Endothelial cell of umbilical vein (primary cell): ENCODE measurements at regions not wholly inside any gene's neighbourhood (a gene's known extent, or its start where the extent isn't known, plus 50 kb on each side); places are given as distances from the start of the nearest gene placed in this dataset.

ENCODE experiments used
- BruUV-seq: library from RNA; stranded (reverse); fragments of 400-500 nt; replicated peaks from 2 replicates; lab custom pipeline; 2021; lab: Mats Ljungman, UMichigan
- CTCF ChIA-PET: fragments of 300-600, 350-600 bp; sonication (Branson Sonifier 250); formaldehyde crosslinking; loops from one replicate; lab custom pipeline; 2021; ENCODE audit warnings: antibody characterized with exemption, inconsistent platforms; lab: Charles Lee
- POLR2A ChIA-PET: fragments of 300-600, 350-600 bp; sonication (Branson Sonifier 250); formaldehyde crosslinking; loops from one replicate; lab custom pipeline; 2021; ENCODE audit warnings: antibody characterized with exemption, inconsistent platforms; lab: Charles Lee
- DNase-seq: peaks from one replicate; pipeline ENCODE4 v3.0.0-alpha.2; 2011; ENCODE audit warnings: low read depth, low spot score
- FAIRE-seq: peaks from 2 replicates; lab custom pipeline; 2011; peaks lifted over from hg19 to GRCh38; lab: Jason Lieb, UNC
- H2AFZ ChIP-seq: 2 replicates; pipeline ENCODE4 v1.6.0; 2012; ENCODE audit warnings: low read depth, low read length, control low read depth, inconsistent platforms
- H3K27ac ChIP-seq: 2 replicates; pipeline ENCODE4 v1.5.1; 2011; ENCODE audit warnings: low read depth, mild to moderate bottlenecking, control low read depth, low read length, moderate library complexity; ENCODE audit not compliant: insufficient read depth
- H3K27me3 ChIP-seq, 2 experiments: 2 replicates each; pipeline versions ENCODE4 v1.6.0 to v1.6.1; 2011; ENCODE audit warnings: low read length in 2 of 2, mixed read lengths in 1 of 2; ENCODE audit not compliant: control insufficient read depth in 2 of 2, insufficient read depth in 2 of 2
- H3K36me3 ChIP-seq, 2 experiments: 2 replicates in 1 of 2; 3 replicates in 1 of 2; pipeline ENCODE4 v1.5.1; 2011; ENCODE audit warnings: low read length in 2 of 2, mild to moderate bottlenecking in 1 of 2, moderate library complexity in 1 of 2; ENCODE audit not compliant: control insufficient read depth in 2 of 2, insufficient read depth in 2 of 2; ENCODE audit errors: extremely low read depth in 1 of 2
- H3K4me1 ChIP-seq: 3 replicates; pipeline ENCODE4 v1.5.1; 2011; ENCODE audit warnings: mild to moderate bottlenecking, low read length; ENCODE audit not compliant: control insufficient read depth, insufficient read depth; ENCODE audit errors: extremely low read depth
- H3K4me2 ChIP-seq: 2 replicates; pipeline ENCODE4 v1.6.1; 2011; ENCODE audit warnings: low read length, control low read depth, mixed read lengths; ENCODE audit not compliant: insufficient read depth
- H3K4me3 ChIP-seq, 3 experiments: fragments of 200-600 bp in 1 of 3; sonication (generic), shearing (Covaris generic) in 1 of 3; replicated peaks in 1 of 3; 2 replicates each; pipeline ENCODE4 v1.5.1; 2011 to 2016; ENCODE audit warnings: control low read depth in 3 of 3, low read length in 3 of 3, mild to moderate bottlenecking in 2 of 3, inconsistent platforms in 1 of 3, low read depth in 1 of 3, moderate library complexity in 1 of 3; ENCODE audit not compliant: insufficient read depth in 1 of 3
- H3K79me2 ChIP-seq: 2 replicates; pipeline ENCODE4 v1.6.0; 2012; ENCODE audit warnings: low read length, inconsistent platforms; ENCODE audit not compliant: control insufficient read depth, insufficient read depth
- H3K9ac ChIP-seq: replicated peaks from 2 replicates; pipeline ENCODE3; 2011; ENCODE audit warnings: low read length, control low read depth; ENCODE audit not compliant: insufficient read depth; ENCODE audit errors: extremely low read depth
- H3K9me1 ChIP-seq: replicated peaks from 3 replicates; pipeline ENCODE4 v1.6.0; 2011; ENCODE audit warnings: mild to moderate bottlenecking, low read length; ENCODE audit not compliant: control insufficient read depth, insufficient read depth; ENCODE audit errors: extremely low read depth
- H3K9me3 ChIP-seq: replicated peaks from 2 replicates; pipeline ENCODE4 v1.5.1; 2012; ENCODE audit warnings: low read length, inconsistent platforms; ENCODE audit not compliant: control insufficient read depth, insufficient read depth
- H4K20me1 ChIP-seq: replicated peaks from 2 replicates; pipeline ENCODE3; 2011; ENCODE audit warnings: mild to moderate bottlenecking, low read length; ENCODE audit not compliant: control insufficient read depth, insufficient read depth; ENCODE audit errors: extremely low read depth
- CTCF ChIP-seq, 2 donors: IDR thresholded peaks; 1 replicate in 1 of 2; 2 replicates in 1 of 2; pipeline ENCODE4 v1.5.1; 2011; ENCODE audit warnings: low read length in 2 of 2, mild to moderate bottlenecking in 2 of 2, moderate library complexity in 2 of 2, control low read depth in 1 of 2, inconsistent platforms in 1 of 2, low read depth in 1 of 2; ENCODE audit not compliant: insufficient read depth in 1 of 2; ENCODE audit errors: extremely low read depth in 1 of 2
- EZH2 ChIP-seq: IDR thresholded peaks from 2 replicates; pipeline ENCODE4 v1.6.1; 2012; ENCODE audit warnings: borderline replicate concordance, low read depth, mild to moderate bottlenecking, moderate library complexity, low read length, inconsistent platforms; ENCODE audit not compliant: severe bottlenecking
- FOS ChIP-seq: IDR thresholded peaks from 2 replicates; pipeline ENCODE4 v1.6.1; 2011; ENCODE audit warnings: mild to moderate bottlenecking, low read length, moderate library complexity, borderline replicate concordance; ENCODE audit not compliant: insufficient read depth
- GATA2 ChIP-seq: IDR thresholded peaks from 2 replicates; pipeline ENCODE4 v1.7.0; 2011; ENCODE audit warnings: low read depth, mild to moderate bottlenecking, moderate library complexity, mixed read lengths, low read length; ENCODE audit not compliant: insufficient read length, insufficient read depth
- JUN ChIP-seq: IDR thresholded peaks from 2 replicates; pipeline ENCODE4 v1.6.1; 2011; ENCODE audit warnings: borderline replicate concordance, low read depth; ENCODE audit not compliant: insufficient read length, insufficient read depth
- MAX ChIP-seq: IDR thresholded peaks from 2 replicates; pipeline ENCODE4 v1.6.1; 2011; ENCODE audit not compliant: insufficient read depth, insufficient read length
- MYC ChIP-seq: IDR thresholded peaks from one replicate; pipeline ENCODE4 v1.6.1; 2011; ENCODE audit warnings: mild to moderate bottlenecking, low read depth, low read length
- POLR2A ChIP-seq: IDR thresholded peaks from 2 replicates; pipeline ENCODE4 v1.6.1; 2012; ENCODE audit warnings: low read depth, mild to moderate bottlenecking, control low read depth, low read length
- POLR2AphosphoS5 ChIP-seq: IDR thresholded peaks from 2 replicates; pipeline ENCODE4 v1.6.1; 2012; ENCODE audit warnings: low read depth, mild to moderate bottlenecking, control low read depth, low read length, moderate library complexity; ENCODE audit not compliant: insufficient read depth
- dilution Hi-C: fragments of 300-500 bp; cut with MboI; formaldehyde crosslinking; loops from one replicate; pipeline ENCODE4 v1.15.0; 2019; ENCODE audit warnings: low sequenced_read_pairs; ENCODE audit not compliant: extremely low pct_ligation_motif_present
- intact Hi-C: fragments of 100-400 bp; cut with micrococcal nuclease; formaldehyde crosslinking; loops from one replicate; pipeline ENCODE4 v1.10.0; 2022

DNA sequence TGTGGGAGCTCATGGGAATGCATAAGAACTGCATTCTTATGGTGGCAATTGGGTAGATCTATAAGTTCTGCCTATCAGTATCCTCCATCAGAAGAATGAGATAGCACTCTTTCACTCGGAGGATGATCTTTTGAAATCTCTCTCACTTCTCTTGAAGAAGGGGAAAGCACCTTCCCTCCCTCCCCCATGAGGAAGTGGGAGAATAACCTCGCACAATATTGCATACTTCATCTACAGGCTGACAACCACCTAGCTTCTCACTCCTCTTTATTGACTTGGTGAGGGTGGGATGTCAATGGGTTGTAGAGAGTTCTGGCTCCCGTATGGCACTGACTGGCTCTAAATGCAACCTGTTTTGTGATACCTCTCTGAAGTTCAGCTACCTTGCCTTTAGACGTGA lies 146.7 kb upstream of the SPOCK3 start:
- no peak for FAIRE-seq
- H3K4me2 ChIP-seq: no peak overlapping the region
- H3K36me3 ChIP-seq: no peaks in the 10 kb centered on the region
- H3K27ac ChIP-seq: no peak overlapping the region
- no peak for DNase-seq
- BruUV-seq: no TSS peak
- TF ChIP-seq EZH2 (no peak), POLR2A (no peak), POLR2AphosphoS5 (no peak), MAX (no peak), GATA2 (no peak), FOS (no peak), MYC (no peak), CTCF (IDR thresholded peaks at IDR 0.05; ENCODE audit: extremely low read depth in 1 of 2, insufficient read depth in 1 of 2, low read depth in 1 of 2, low read length in 2 of 2) (no peak), JUN (no peak)
- intact Hi-C loops: no loop called here
- no peak overlapping the region for H3K4me3 ChIP-seq
- H3K9ac ChIP-seq: no peak overlapping the region
- H3K4me1 ChIP-seq: no peaks in the 10 kb centered on the region
- H3K9me3 ChIP-seq: no peaks in the 10 kb centered on the region
- no peaks in the 10 kb centered on the region for H3K9me1 ChIP-seq
- H3K79me2 ChIP-seq: no peaks in the 10 kb centered on the region
- dilution Hi-C loops: no loop called here
- H2AFZ ChIP-seq: no peak overlapping the region
- H3K27me3 ChIP-seq: no peaks in the 10 kb centered on the region
- ChIA-PET CTCF (no interaction called here), POLR2A (no interaction called here)
- H4K20me1 ChIP-seq: no peaks in the 10 kb centered on the region
